ENCODE measurements at regions not wholly inside any gene's neighbourhood (a gene's known extent, or its start where the extent isn't known, plus 50 kb on each side); places are given as distances from the start of the nearest gene placed in this dataset.

DNA sequence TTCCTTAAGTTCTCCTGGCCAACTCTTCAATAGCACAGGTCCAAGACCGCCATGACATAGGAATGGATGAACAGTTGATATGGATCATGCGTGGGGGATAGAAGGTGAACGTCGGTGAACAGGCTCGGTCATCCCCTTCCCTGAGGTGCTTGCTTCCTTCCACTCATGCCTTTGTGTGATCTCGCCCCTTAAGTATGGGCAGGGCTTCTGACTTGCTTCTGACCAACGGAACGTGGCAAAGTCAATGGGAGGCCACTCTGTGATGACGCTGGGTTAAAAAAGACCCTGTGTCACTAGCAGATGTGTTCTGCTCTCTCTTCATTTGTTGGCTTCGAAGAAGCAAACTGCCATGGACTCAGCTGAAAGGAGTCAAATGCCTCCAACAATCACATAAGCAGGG is 240.5 kb upstream of the TUT7 start:
- TF ChIP-seq POLR2A (IDR thresholded peaks at IDR 0.05; ENCODE audit: low read length) (no peak), GATA1 (IDR thresholded peaks at IDR 0.05; ENCODE audit: low read depth, low read length) (no peak)

All from erythroblast (primary cell).